B cell (primary cell): ENCODE measurements at regions not wholly inside any gene's neighbourhood (a gene's known extent, or its start where the extent isn't known, plus 50 kb on each side); places are given as distances from the start of the nearest gene placed in this dataset.

Source experiments
- ATAC-seq: fragments of 200-7000 bp; cut with Tn5 transposase; one replicate; pipeline ENCODE4 v1.10.0; 2021; ENCODE audit warnings: low read depth, mild to moderate bottlenecking, moderate number of reproducible peaks, moderate library complexity
- CTCF ChIA-PET: fragments of 350-600 bp; sonication (Branson Sonifier 250); formaldehyde crosslinking; loops from one replicate; lab custom pipeline; 2021; ENCODE audit warnings: antibody characterized with exemption, inconsistent platforms; lab: Charles Lee
- POLR2A ChIA-PET: fragments of 350-600 bp; sonication (Branson Sonifier 250); formaldehyde crosslinking; loops from one replicate; lab custom pipeline; 2021; ENCODE audit warnings: antibody characterized with exemption; lab: Charles Lee
- DNase-seq: peaks from one replicate; pipeline ENCODE4 v3.0.0; 2013
- H2AFZ ChIP-seq: 2 replicates; pipeline ENCODE4 v1.6.1; 2012; ENCODE audit warnings: mild to moderate bottlenecking, low read depth, low read length; ENCODE audit not compliant: insufficient read depth, poor library complexity, severe bottlenecking
- H3K27ac ChIP-seq, 2 donors: 1 replicate in 1 of 2; 2 replicates in 1 of 2; pipeline ENCODE4 v1.5.1; 2012 to 2013; ENCODE audit warnings: low read length in 2 of 2, mild to moderate bottlenecking in 2 of 2, moderate library complexity in 1 of 2
- H3K27me3 ChIP-seq, 4 experiments: fragments of 200-600 bp in 1 of 4; sonication (generic) in 1 of 4; replicated peaks in 1 of 4; 1 replicate in 2 of 4; 2 replicates in 2 of 4; pipeline versions ENCODE4 v1.6.1 to v1.7.0; 2013 to 2016; ENCODE audit warnings: low read length in 3 of 4, mild to moderate bottlenecking in 2 of 4, mixed read lengths in 1 of 4, moderate library complexity in 1 of 4; ENCODE audit not compliant: insufficient read depth in 4 of 4, control insufficient read depth in 3 of 4; ENCODE audit errors: control extremely low read depth in 1 of 4
- H3K36me3 ChIP-seq, 2 experiments: replicated peaks in 1 of 2; 1 replicate in 1 of 2; 2 replicates in 1 of 2; pipeline versions ENCODE4 v1.6.1 to v1.7.1; 2013; ENCODE audit warnings: low read length in 1 of 2; ENCODE audit not compliant: insufficient read depth in 2 of 2, control insufficient read depth in 1 of 2; ENCODE audit errors: control extremely low read depth in 1 of 2, extremely low read depth in 1 of 2
- H3K4me1 ChIP-seq, 2 donors: fragments of 200-600 bp in 1 of 2; sonication (generic) in 1 of 2; 1 replicate in 1 of 2; 2 replicates in 1 of 2; pipeline versions ENCODE4 v1.5.1 to v1.6.1; 2013 to 2017; ENCODE audit warnings: low read length in 2 of 2; ENCODE audit not compliant: control insufficient read depth in 2 of 2, insufficient read depth in 2 of 2
- H3K4me2 ChIP-seq: replicated peaks from 2 replicates; pipeline ENCODE3; 2012; ENCODE audit warnings: mild to moderate bottlenecking, low read depth, low read length; ENCODE audit not compliant: poor library complexity, severe bottlenecking
- H3K4me3 ChIP-seq, 5 experiments: fragments of 200-600 bp in 1 of 5; sonication (generic) in 1 of 5; 1 replicate in 3 of 5; 2 replicates in 2 of 5; pipeline versions ENCODE4 v1.5.1 to v1.7.0; 2011 to 2016; ENCODE audit warnings: low read length in 4 of 5, mild to moderate bottlenecking in 4 of 5, low read depth in 2 of 5, control low read depth in 1 of 5, moderate library complexity in 1 of 5; ENCODE audit not compliant: insufficient read depth in 1 of 5; ENCODE audit errors: control extremely low read depth in 1 of 5, extremely low read depth in 1 of 5
- H3K79me2 ChIP-seq: fragments of 200-600 bp; sonication (generic); one replicate; pipeline ENCODE4 v1.6.0; 2016; ENCODE audit warnings: low read length; ENCODE audit not compliant: control insufficient read depth, insufficient read depth
- H3K9ac ChIP-seq: fragments of 200-600 bp; sonication (generic); 2 replicates; pipeline ENCODE4 v1.6.1; 2017; ENCODE audit warnings: mild to moderate bottlenecking, low read length, moderate library complexity
- H3K9me3 ChIP-seq, 3 donors: one replicate each; pipeline versions ENCODE4 v1.6.1 to v1.7.1; 2013; ENCODE audit warnings: low read length in 2 of 3; ENCODE audit not compliant: control insufficient read depth in 2 of 3, insufficient read depth in 1 of 3; ENCODE audit errors: control extremely low read depth in 1 of 3
- H4K20me1 ChIP-seq: 2 replicates; pipeline ENCODE4 v1.6.0; 2012; ENCODE audit warnings: mild to moderate bottlenecking, low read length; ENCODE audit not compliant: insufficient read depth, control insufficient read depth, poor library complexity, severe bottlenecking
- H3K27ac Mint-ChIP-seq: one replicate; pipeline ENCODE4 v1.8.0; 2021; ENCODE audit warnings: mixed read lengths
- H3K27me3 Mint-ChIP-seq: one replicate; pipeline ENCODE4 v1.8.0; 2021; ENCODE audit warnings: mixed read lengths
- H3K4me1 Mint-ChIP-seq: one replicate; pipeline ENCODE4 v1.8.0; 2021; ENCODE audit warnings: mixed read lengths
- H3K4me3 Mint-ChIP-seq: one replicate; pipeline ENCODE4 v1.8.0; 2021; ENCODE audit warnings: mixed read lengths
- H3K9me3 Mint-ChIP-seq: one replicate; pipeline ENCODE4 v1.8.0; 2022; ENCODE audit warnings: mixed read lengths; ENCODE audit not compliant: insufficient read depth
- CTCF ChIP-seq: fragments of 200-600 bp; IDR thresholded peaks from one replicate; pipeline ENCODE4 v1.8.0; 2022; ENCODE audit warnings: antibody characterized with exemption, mild to moderate bottlenecking
- EZH2 ChIP-seq: IDR thresholded peaks from 2 replicates; pipeline ENCODE4 v1.6.1; 2012; ENCODE audit warnings: borderline replicate concordance, low read depth, mild to moderate bottlenecking, moderate library complexity, low read length; ENCODE audit not compliant: insufficient read depth, poor library complexity, severe bottlenecking
- WGBS: methylation state at CpG from one replicate; pipeline ENCODE4 v1.1.5; 2013; ENCODE audit warnings: missing lambda C conversion rate; ENCODE audit not compliant: insufficient coverage; 5-methylcytosine and 5-hydroxymethylcytosine counted together
- intact Hi-C: fragments of 100-400 bp; cut with micrococcal nuclease; formaldehyde crosslinking; loops from one replicate; pipeline ENCODE4 v1.10.0; 2022

- no peak overlapping the region for H3K4me3 Mint-ChIP-seq
- H3K27ac Mint-ChIP-seq = no peak overlapping the region
Observed at GRCh38 chr16:58866935-58867334, 132.8 kb upstream of the GOT2 start.

GRCh38 chr16:58863761-58864160, 129.6 kb upstream of the GOT2 start:
- ATAC-seq = no peak
- H2AFZ ChIP-seq = no peak overlapping the region
- H3K79me2 ChIP-seq = no peaks in the 10 kb centered on the region
- Mint-ChIP-seq H3K4me3 (no peak overlapping the region), H3K4me1 (no peaks in the 10 kb centered on the region), H3K9me3 (peaks cover under 1% of the 10 kb centered on the region), H3K27me3 (peaks cover 4% of the 10 kb centered on the region), H3K27ac (no peak overlapping the region)
- H3K36me3 ChIP-seq = no peaks in the 10 kb centered on the region
- ChIA-PET CTCF (no interaction called here), POLR2A (no interaction called here)
- no peak for DNase-seq
- H3K27ac ChIP-seq = no peak overlapping the region
- TF ChIP-seq CTCF (no peak), EZH2 (no peak)
- no peak overlapping the region for H3K4me2 ChIP-seq
- H3K9me3 ChIP-seq = no peaks in the 10 kb centered on the region
- H3K9ac ChIP-seq = no peak overlapping the region
- no peak overlapping the region for H3K4me3 ChIP-seq
- intact Hi-C loops = no loop called here
- WGBS = no CpG with 5 or more reads among the region's 1 CpG
- no peaks in the 10 kb centered on the region for H3K4me1 ChIP-seq
- peaks cover 0 to 2% (median 0%) of the 10 kb centered on the region in 4 experiments for H3K27me3 ChIP-seq
- no peaks in the 10 kb centered on the region for H4K20me1 ChIP-seq

More at GRCh38 chr16:58866935-58867334, 132.8 kb upstream of the GOT2 start:
- CTCF ChIA-PET = no interaction called here
- DNase-seq (no peak), ATAC-seq (no peak)
- H3K4me1 ChIP-seq = no peaks in the 10 kb centered on the region
- H3K4me3 ChIP-seq = no peak overlapping the region
- H3K27me3 Mint-ChIP-seq = peaks cover 3% of the 10 kb centered on the region
- H3K27me3 ChIP-seq = peaks cover 0 to 2% (median 0%) of the 10 kb centered on the region in 4 experiments
- TF ChIP-seq CTCF = no peak
- no peak for TF ChIP-seq EZH2
- POLR2A ChIA-PET = no interaction called here
- no peak overlapping the region for H3K27ac ChIP-seq
- no peak overlapping the region for H3K9ac ChIP-seq
- intact Hi-C loops = no loop called here
- 100% methylated on average over 2 of the region's 3 CpGs for WGBS
- H3K4me1 Mint-ChIP-seq = no peaks in the 10 kb centered on the region
- H3K9me3 ChIP-seq = no peaks in the 10 kb centered on the region
- H2AFZ ChIP-seq = no peak overlapping the region
- no peak overlapping the region for H3K4me2 ChIP-seq
- no peaks in the 10 kb centered on the region for H4K20me1 ChIP-seq
- no peaks in the 10 kb centered on the region for H3K9me3 Mint-ChIP-seq
- no peaks in the 10 kb centered on the region for H3K36me3 ChIP-seq
- no peaks in the 10 kb centered on the region for H3K79me2 ChIP-seq
